Vagina (tissue), 2 donors: ENCODE measurements at regions not wholly inside any gene's neighbourhood (a gene's known extent, or its start where the extent isn't known, plus 50 kb on each side); places are given as distances from the start of the nearest gene placed in this dataset.

Source experiments
- CTCF ChIP-seq, 3 experiments: fragments of 450-650 bp in 2 of 3; fragments of 200-600 bp in 1 of 3; sonication (generic) in 1 of 3; IDR thresholded peaks; one replicate each; pipeline ENCODE4 v1.5.1; 2017 to 2019; ENCODE audit warnings: antibody characterized with exemption in 3 of 3, mild to moderate bottlenecking in 2 of 3, moderate library complexity in 2 of 3
- POLR2A ChIP-seq, 2 donors: fragments of 450-650 bp; IDR thresholded peaks; one replicate each; pipeline ENCODE4 v1.6.1; 2017; ENCODE audit warnings: antibody characterized with exemption in 2 of 2, mild to moderate bottlenecking in 2 of 2, moderate library complexity in 2 of 2

- TF ChIP-seq POLR2A (IDR thresholded peaks at IDR 0.05) (no peak), CTCF (IDR thresholded peaks at IDR 0.05) (no peak)
Measured at GRCh38 chr14:104293231-104293841, 154.9 kb downstream of the KIF26A start.
